PC-9 (cell line): ENCODE measurements at regions not wholly inside any gene's neighbourhood (a gene's known extent, or its start where the extent isn't known, plus 50 kb on each side); places are given as distances from the start of the nearest gene placed in this dataset.

Experiments
- BruUV-seq: library from RNA; stranded (reverse); fragments of 400-500 nt; replicated peaks from 2 replicates; lab custom pipeline; 2021; lab: Mats Ljungman, UMichigan
- CTCF ChIA-PET: fragments of 300-600 bp; sonication (Branson Sonifier 250); formaldehyde crosslinking; loops from one replicate; lab custom pipeline; 2022; ENCODE audit warnings: antibody characterized with exemption; lab: Charles Lee
- POLR2A ChIA-PET: fragments of 300-600 bp; sonication (Branson Sonifier 250); formaldehyde crosslinking; loops from one replicate; lab custom pipeline; 2022; ENCODE audit warnings: antibody characterized with exemption; ENCODE audit not compliant: unreplicated experiment; lab: Charles Lee
- DNase-seq, 2 experiments: peaks; one replicate each; pipeline versions ENCODE4 v3.0.0 to v3.0.0-alpha.2; 2015 to 2022; ENCODE audit warnings: mixed read lengths in 1 of 2
- H2AFZ ChIP-seq: fragments of 200-600 bp; sonication (generic); 2 replicates; pipeline ENCODE4 v1.8.1; 2017; ENCODE audit warnings: antibody characterized with exemption
- H3F3A ChIP-seq: fragments of 200-600 bp; sonication (generic); 2 replicates; pipeline ENCODE4 v1.8.1; 2017; ENCODE audit warnings: antibody characterized with exemption, mild to moderate bottlenecking, low read depth; ENCODE audit not compliant: insufficient read depth
- H3K27ac ChIP-seq: fragments of 200-600 bp; sonication (generic); 2 replicates; pipeline ENCODE4 v1.6.1; 2016; ENCODE audit warnings: mixed run types
- H3K27me3 ChIP-seq: fragments of 200-600 bp; sonication (generic); 2 replicates; pipeline ENCODE4 v1.6.1; 2016; ENCODE audit warnings: low read depth, mixed run types; ENCODE audit not compliant: insufficient read depth
- H3K36me3 ChIP-seq: fragments of 200-600 bp; sonication (generic); 2 replicates; pipeline ENCODE4 v1.6.1; 2016; ENCODE audit warnings: low read depth, mixed run types
- H3K4me1 ChIP-seq: fragments of 200-600 bp; sonication (generic); replicated peaks from 2 replicates; pipeline ENCODE4 v1.6.1; 2016; ENCODE audit warnings: mixed run types; ENCODE audit not compliant: insufficient read depth
- H3K4me2 ChIP-seq: fragments of 200-600 bp; sonication (generic); 2 replicates; pipeline ENCODE4 v1.6.1; 2017; ENCODE audit warnings: mixed run types
- H3K4me3 ChIP-seq: fragments of 200-600 bp; sonication (generic); 2 replicates; pipeline ENCODE4 v1.6.1; 2016; ENCODE audit warnings: mixed run types
- H3K79me2 ChIP-seq: fragments of 200-600 bp; sonication (generic); 2 replicates; pipeline ENCODE4 v1.6.1; 2017; ENCODE audit warnings: low read depth, mixed run types
- H3K9me2 ChIP-seq: fragments of 200-600 bp; sonication (generic); 2 replicates; pipeline ENCODE4 v1.8.1; 2017; ENCODE audit warnings: mild to moderate bottlenecking; ENCODE audit not compliant: insufficient read depth
- H3K9me3 ChIP-seq: fragments of 200-600 bp; sonication (generic); 2 replicates; pipeline ENCODE4 v1.8.1; 2016; ENCODE audit warnings: low read depth; ENCODE audit not compliant: insufficient read depth
- H4K20me1 ChIP-seq: fragments of 200-600 bp; sonication (generic); 2 replicates; pipeline ENCODE4 v1.8.1; 2017; ENCODE audit not compliant: insufficient read depth
- EZH2 ChIP-seq: fragments of 200-600 bp; sonication (generic); IDR thresholded peaks from 2 replicates; pipeline ENCODE4 v1.8.0; 2017; ENCODE audit warnings: antibody characterized with exemption, low read depth
- intact Hi-C: fragments of 100-400 bp; cut with micrococcal nuclease; formaldehyde crosslinking; loops from one replicate; pipeline ENCODE4 v1.10.0; 2022; ENCODE audit not compliant: unreplicated experiment
- TF ChIP-seq, protein P1 (sequence below): fragments of 200-600 bp; sonication (generic); conservative IDR thresholded peaks from 2 replicates; pipeline ENCODE4 v1.6.1; 2017; ENCODE audit warnings: mixed run types, antibody characterized with exemption, mild to moderate bottlenecking, moderate library complexity

DNA sequence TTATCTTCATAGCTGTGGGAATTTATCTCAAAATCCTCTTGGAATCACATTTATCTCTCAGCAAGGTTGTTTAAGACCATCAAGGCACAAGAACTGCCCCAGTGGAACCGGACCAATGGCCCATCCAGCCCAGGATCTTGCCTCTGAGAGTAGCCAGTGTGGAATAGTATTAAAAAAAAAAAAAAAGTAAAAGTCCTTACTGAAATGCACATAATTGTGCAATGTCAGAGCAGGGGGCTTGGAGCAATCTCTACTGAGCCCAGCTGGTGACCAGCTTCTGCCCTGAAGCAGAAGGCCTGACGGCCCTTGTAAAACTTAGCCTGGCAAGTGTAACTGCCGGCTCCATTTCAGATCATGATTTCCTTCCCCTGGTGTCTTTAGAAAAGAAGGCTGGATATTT lies 355.6 kb upstream of the PIK3C3 start:
- no peak for TF ChIP-seq EZH2
- TF ChIP-seq, protein P1, sequence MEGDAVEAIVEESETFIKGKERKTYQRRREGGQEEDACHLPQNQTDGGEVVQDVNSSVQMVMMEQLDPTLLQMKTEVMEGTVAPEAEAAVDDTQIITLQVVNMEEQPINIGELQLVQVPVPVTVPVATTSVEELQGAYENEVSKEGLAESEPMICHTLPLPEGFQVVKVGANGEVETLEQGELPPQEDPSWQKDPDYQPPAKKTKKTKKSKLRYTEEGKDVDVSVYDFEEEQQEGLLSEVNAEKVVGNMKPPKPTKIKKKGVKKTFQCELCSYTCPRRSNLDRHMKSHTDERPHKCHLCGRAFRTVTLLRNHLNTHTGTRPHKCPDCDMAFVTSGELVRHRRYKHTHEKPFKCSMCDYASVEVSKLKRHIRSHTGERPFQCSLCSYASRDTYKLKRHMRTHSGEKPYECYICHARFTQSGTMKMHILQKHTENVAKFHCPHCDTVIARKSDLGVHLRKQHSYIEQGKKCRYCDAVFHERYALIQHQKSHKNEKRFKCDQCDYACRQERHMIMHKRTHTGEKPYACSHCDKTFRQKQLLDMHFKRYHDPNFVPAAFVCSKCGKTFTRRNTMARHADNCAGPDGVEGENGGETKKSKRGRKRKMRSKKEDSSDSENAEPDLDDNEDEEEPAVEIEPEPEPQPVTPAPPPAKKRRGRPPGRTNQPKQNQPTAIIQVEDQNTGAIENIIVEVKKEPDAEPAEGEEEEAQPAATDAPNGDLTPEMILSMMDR, result no peak
- no peaks in the 10 kb centered on the region for H3K9me2 ChIP-seq
- CTCF ChIA-PET, result no interaction called here
- no peak overlapping the region for H3K27ac ChIP-seq
- H4K20me1 ChIP-seq, result no peaks in the 10 kb centered on the region
- intact Hi-C loops, result no loop called here
- no peaks in the 10 kb centered on the region for H3K27me3 ChIP-seq
- POLR2A ChIA-PET, result no interaction called here
- H3K4me3 ChIP-seq, result no peak overlapping the region
- DNase-seq, result no peak
- no peaks in the 10 kb centered on the region for H3K79me2 ChIP-seq
- no peak overlapping the region for H2AFZ ChIP-seq
- H3K4me1 ChIP-seq, result no peaks in the 10 kb centered on the region
- H3K9me3 ChIP-seq, result no peaks in the 10 kb centered on the region
- H3K36me3 ChIP-seq, result no peaks in the 10 kb centered on the region
- H3F3A ChIP-seq, result no peaks in the 10 kb centered on the region
- BruUV-seq, result no TSS peak
- H3K4me2 ChIP-seq, result no peak overlapping the region

GRCh38 chr18:41594582-41594981 lies 360.5 kb upstream of the PIK3C3 start:
- no peaks in the 10 kb centered on the region for H3K9me2 ChIP-seq
- H2AFZ ChIP-seq, result no peak overlapping the region
- no peak for DNase-seq
- no peaks in the 10 kb centered on the region for H4K20me1 ChIP-seq
- H3K27me3 ChIP-seq, result no peaks in the 10 kb centered on the region
- H3K4me1 ChIP-seq, result no peaks in the 10 kb centered on the region
- no peak overlapping the region for H3K27ac ChIP-seq
- TF ChIP-seq, protein P1, result no peak
- TF ChIP-seq EZH2, result no peak
- no peaks in the 10 kb centered on the region for H3K79me2 ChIP-seq
- H3K9me3 ChIP-seq, result no peaks in the 10 kb centered on the region
- H3K4me3 ChIP-seq, result no peak overlapping the region
- H3F3A ChIP-seq, result no peaks in the 10 kb centered on the region
- H3K36me3 ChIP-seq, result no peaks in the 10 kb centered on the region
- ChIA-PET POLR2A (no interaction called here), CTCF (no interaction called here)
- no TSS peak for BruUV-seq
- intact Hi-C loops, result no loop called here
- no peak overlapping the region for H3K4me2 ChIP-seq

DNA sequence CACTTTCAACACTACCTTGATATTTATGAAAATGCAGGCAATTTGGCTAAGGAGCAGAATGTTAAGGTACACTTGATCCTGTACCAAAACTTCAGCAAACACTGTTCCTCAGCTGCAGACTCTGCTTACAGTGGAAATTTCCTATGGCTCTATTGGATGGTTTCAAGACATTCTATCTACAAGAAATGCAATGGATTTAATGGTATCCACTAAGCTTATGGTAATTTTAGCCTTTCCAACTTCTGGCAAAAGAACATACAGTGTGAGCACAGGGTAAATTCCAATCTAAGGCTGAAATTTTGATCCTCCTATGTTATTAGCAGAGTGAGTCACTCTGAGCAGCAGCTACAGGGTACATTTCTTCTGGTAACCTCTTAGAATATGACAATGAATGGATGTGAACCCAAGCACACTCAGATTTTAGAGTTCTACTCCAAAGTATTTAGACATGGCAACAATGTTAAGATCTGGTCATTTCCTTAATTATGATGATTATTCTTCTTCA lies 361.8 kb upstream of the PIK3C3 start:
- H3K4me3 ChIP-seq, result no peak overlapping the region
- intact Hi-C loops, result no loop called here
- no peaks in the 10 kb centered on the region for H3K27me3 ChIP-seq
- no peaks in the 10 kb centered on the region for H3K9me2 ChIP-seq
- no peaks in the 10 kb centered on the region for H4K20me1 ChIP-seq
- H3K9me3 ChIP-seq, result no peaks in the 10 kb centered on the region
- no peak overlapping the region for H3K27ac ChIP-seq
- H2AFZ ChIP-seq, result no peak overlapping the region
- no peaks in the 10 kb centered on the region for H3K4me1 ChIP-seq
- H3K79me2 ChIP-seq, result no peaks in the 10 kb centered on the region
- H3K36me3 ChIP-seq, result no peaks in the 10 kb centered on the region
- TF ChIP-seq EZH2, result no peak
- TF ChIP-seq, protein P1, result no peak
- H3K4me2 ChIP-seq, result no peak overlapping the region
- ChIA-PET POLR2A (no interaction called here), CTCF (no interaction called here)
- no peaks in the 10 kb centered on the region for H3F3A ChIP-seq
- no TSS peak for BruUV-seq
- DNase-seq, result no peak
